ENCODE measurements at regions not wholly inside any gene's neighbourhood (a gene's known extent, or its start where the extent isn't known, plus 50 kb on each side); places are given as distances from the start of the nearest gene placed in this dataset.

GRCh38 chr4:103457566-103457965 lies 259.4 kb upstream of the CENPE start:
- TF ChIP-seq RAD21 (IDR thresholded peaks at IDR 0.05) (no peak), GABPA (IDR thresholded peaks at IDR 0.05 in 1 of 2, conservative IDR thresholded peaks at IDR 0.05 in 1 of 2) (no peak), ATF3 (IDR thresholded peaks at IDR 0.05) (no peak), ZBTB33 (IDR thresholded peaks at IDR 0.05) (no peak), FOXA1 (IDR thresholded peaks at IDR 0.05) (no peak), CTCF (IDR thresholded peaks at IDR 0.05; ENCODE audit: low read depth, low read length, missing input control) (no peak), MAX (IDR thresholded peaks at IDR 0.05) (no peak), YY1 (IDR thresholded peaks at IDR 0.05) (no peak), TAF1 (conservative IDR thresholded peaks at IDR 0.05) (no peak), JUND (IDR thresholded peaks at IDR 0.05) (no peak), EGR1 (IDR thresholded peaks at IDR 0.05; ENCODE audit: low read depth in 2 of 2) (no peak), SP1 (IDR thresholded peaks at IDR 0.05) (no peak), RXRA (IDR thresholded peaks at IDR 0.05) (no peak)

Data from liver (tissue), 3 donors.